ENCODE measurements at regions not wholly inside any gene's neighbourhood (a gene's known extent, or its start where the extent isn't known, plus 50 kb on each side); places are given as distances from the start of the nearest gene placed in this dataset.

DNA sequence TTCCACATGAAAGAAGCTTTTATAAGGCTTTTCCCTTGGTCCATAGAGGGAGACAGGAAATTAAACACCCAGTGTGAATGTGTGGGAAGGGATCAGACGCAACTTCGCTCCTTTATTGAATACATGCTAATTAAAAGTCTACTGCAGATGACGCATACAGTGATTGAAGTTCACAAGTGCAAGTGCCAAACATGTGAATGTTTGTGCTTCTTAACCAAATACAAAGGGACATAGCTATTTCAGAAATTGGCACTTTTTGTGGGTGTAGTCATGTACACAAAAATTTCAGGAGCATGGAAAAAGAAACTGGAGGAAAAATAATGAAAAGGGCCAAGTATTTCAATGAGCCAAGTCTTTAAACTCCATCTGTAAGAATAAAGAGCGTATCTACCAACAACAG lies 283.7 kb downstream of the SKAP2 start:
- no peak for TF ChIP-seq POLR2A (IDR thresholded peaks at IDR 0.05)
- TF ChIP-seq, protein P1, sequence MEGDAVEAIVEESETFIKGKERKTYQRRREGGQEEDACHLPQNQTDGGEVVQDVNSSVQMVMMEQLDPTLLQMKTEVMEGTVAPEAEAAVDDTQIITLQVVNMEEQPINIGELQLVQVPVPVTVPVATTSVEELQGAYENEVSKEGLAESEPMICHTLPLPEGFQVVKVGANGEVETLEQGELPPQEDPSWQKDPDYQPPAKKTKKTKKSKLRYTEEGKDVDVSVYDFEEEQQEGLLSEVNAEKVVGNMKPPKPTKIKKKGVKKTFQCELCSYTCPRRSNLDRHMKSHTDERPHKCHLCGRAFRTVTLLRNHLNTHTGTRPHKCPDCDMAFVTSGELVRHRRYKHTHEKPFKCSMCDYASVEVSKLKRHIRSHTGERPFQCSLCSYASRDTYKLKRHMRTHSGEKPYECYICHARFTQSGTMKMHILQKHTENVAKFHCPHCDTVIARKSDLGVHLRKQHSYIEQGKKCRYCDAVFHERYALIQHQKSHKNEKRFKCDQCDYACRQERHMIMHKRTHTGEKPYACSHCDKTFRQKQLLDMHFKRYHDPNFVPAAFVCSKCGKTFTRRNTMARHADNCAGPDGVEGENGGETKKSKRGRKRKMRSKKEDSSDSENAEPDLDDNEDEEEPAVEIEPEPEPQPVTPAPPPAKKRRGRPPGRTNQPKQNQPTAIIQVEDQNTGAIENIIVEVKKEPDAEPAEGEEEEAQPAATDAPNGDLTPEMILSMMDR (IDR thresholded peaks at IDR 0.05), result no peak

Measured in prostate gland (tissue), 2 donors.